ENCODE measurements at regions not wholly inside any gene's neighbourhood (a gene's known extent, or its start where the extent isn't known, plus 50 kb on each side); places are given as distances from the start of the nearest gene placed in this dataset.

- TF ChIP-seq POLR2AphosphoS5 (IDR thresholded peaks at IDR 0.05; ENCODE audit: borderline replicate concordance, low read depth, low read length) (no peak), EZH2 (IDR thresholded peaks at IDR 0.05) (no peak)
These were observed 928.6 kb downstream of the TMEM121 start for GRCh38 chr14:106455026-106455425.

Data from SK-N-MC (cell line).